Karpas-422 (cell line): ENCODE measurements at regions not wholly inside any gene's neighbourhood (a gene's known extent, or its start where the extent isn't known, plus 50 kb on each side); places are given as distances from the start of the nearest gene placed in this dataset.
A peak's percentile ranks its signal among the peaks of the same experiment; 100 is the strongest.
"Not testable (repeated sequence)": the region's sequence is repeated elsewhere in the genome, so short reads cannot be mapped to it uniquely, and the experiment has no call there.

Experiments used
- DNase-seq: peaks from one replicate; pipeline ENCODE4 v3.0.0-alpha.2; 2015
- H2AFZ ChIP-seq: fragments of 200-600 bp; sonication (generic); 2 replicates; pipeline ENCODE4 v1.6.1; 2014; ENCODE audit warnings: antibody characterized with exemption, low read length, mixed read lengths
- H3K27ac ChIP-seq: fragments of 200-600 bp; sonication (generic); 2 replicates; pipeline ENCODE4 v1.5.1; 2014; ENCODE audit warnings: mild to moderate bottlenecking, low read length, moderate library complexity
- H3K27me3 ChIP-seq: fragments of 200-600 bp; sonication (generic); 2 replicates; pipeline ENCODE4 v1.6.1; 2014; ENCODE audit warnings: low read length, mixed read lengths
- H3K36me3 ChIP-seq: fragments of 200-600 bp; sonication (generic); 2 replicates; pipeline ENCODE4 v1.6.1; 2014; ENCODE audit warnings: low read length, mixed read lengths; ENCODE audit not compliant: insufficient read depth
- H3K4me1 ChIP-seq: fragments of 200-600 bp; sonication (generic); 2 replicates; pipeline ENCODE4 v1.6.1; 2014; ENCODE audit warnings: mild to moderate bottlenecking, low read length, mixed read lengths
- H3K4me2 ChIP-seq: fragments of 200-600 bp; sonication (generic); 2 replicates; pipeline ENCODE4 v1.6.1; 2014; ENCODE audit warnings: low read length, low read depth, mild to moderate bottlenecking; ENCODE audit not compliant: poor library complexity, severe bottlenecking
- H3K4me3 ChIP-seq: fragments of 200-600 bp; sonication (generic); 2 replicates; pipeline ENCODE4 v1.5.1; 2014; ENCODE audit warnings: mild to moderate bottlenecking, antibody characterized with exemption, low read length, mixed read lengths
- H3K79me2 ChIP-seq: fragments of 200-600 bp; sonication (generic); 2 replicates; pipeline ENCODE4 v1.6.1; 2014; ENCODE audit warnings: mild to moderate bottlenecking, low read length, mixed read lengths
- H3K9ac ChIP-seq: fragments of 200-600 bp; sonication (generic); 2 replicates; pipeline ENCODE4 v1.6.0; 2014; ENCODE audit warnings: low read length
- H3K9me2 ChIP-seq: fragments of 200-600 bp; sonication (generic), shearing (Covaris generic); replicated peaks from 2 replicates; pipeline ENCODE4 v1.6.0; 2014; ENCODE audit warnings: mild to moderate bottlenecking, low read length, moderate library complexity; ENCODE audit not compliant: insufficient read depth
- H3K9me3 ChIP-seq: fragments of 300-700, 200-600 bp; sonication (generic); 2 replicates; pipeline ENCODE4 v1.6.1; 2014; ENCODE audit warnings: low read length, mixed read lengths
- H4K20me1 ChIP-seq: fragments of 200-600 bp; sonication (generic); 2 replicates; pipeline ENCODE4 v1.6.1; 2014; ENCODE audit warnings: mild to moderate bottlenecking, antibody characterized with exemption, low read length, low read depth; ENCODE audit not compliant: insufficient read depth

- not testable (repeated sequence) for H3K9me2 ChIP-seq, H2AFZ ChIP-seq, H3K9me3 ChIP-seq, H3K4me3 ChIP-seq, H3K27me3 ChIP-seq, H3K4me1 ChIP-seq, H4K20me1 ChIP-seq, H3K9ac ChIP-seq, H3K4me2 ChIP-seq, H3K27ac ChIP-seq, H3K36me3 ChIP-seq, H3K79me2 ChIP-seq
- peak; percentile 51 for DNase-seq
Observed at GRCh38 chr11:67859513-67860161, 144.3 kb downstream of the UNC93B1 start.

DNA sequence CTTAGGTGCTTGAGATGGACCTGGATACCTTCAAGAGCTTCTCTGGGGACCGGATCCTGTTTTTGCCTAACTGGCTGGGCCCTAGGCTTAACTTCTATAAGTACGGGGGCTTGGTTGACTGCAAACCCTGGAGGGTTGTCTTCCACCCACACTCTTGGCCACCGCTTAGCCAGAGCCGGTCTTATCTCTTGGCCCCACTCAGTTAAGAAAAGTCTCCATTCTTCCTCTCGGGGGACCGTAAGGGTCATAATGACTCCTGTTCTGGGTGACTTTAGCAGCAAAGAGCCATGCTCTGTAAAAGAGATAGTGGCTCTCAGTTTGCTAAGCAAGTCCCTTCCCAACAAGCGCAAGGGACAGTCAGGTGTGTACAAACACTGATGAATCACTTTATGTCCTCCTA is 153.2 kb downstream of the UNC93B1 start:
- not testable (repeated sequence) for DNase-seq, H3K4me2 ChIP-seq, H3K9me3 ChIP-seq, H2AFZ ChIP-seq, H3K9me2 ChIP-seq, H4K20me1 ChIP-seq, H3K4me1 ChIP-seq, H3K9ac ChIP-seq, H3K27me3 ChIP-seq, H3K27ac ChIP-seq, H3K4me3 ChIP-seq, H3K36me3 ChIP-seq, H3K79me2 ChIP-seq

GRCh38 chr11:67849766-67850165 is 154.1 kb downstream of the UNC93B1 start:
- not testable (repeated sequence) for H3K27me3 ChIP-seq, H3K4me2 ChIP-seq, H3K9ac ChIP-seq, H3K4me1 ChIP-seq, H2AFZ ChIP-seq, H3K4me3 ChIP-seq, H3K27ac ChIP-seq, DNase-seq, H4K20me1 ChIP-seq, H3K36me3 ChIP-seq, H3K79me2 ChIP-seq, H3K9me2 ChIP-seq, H3K9me3 ChIP-seq

DNA sequence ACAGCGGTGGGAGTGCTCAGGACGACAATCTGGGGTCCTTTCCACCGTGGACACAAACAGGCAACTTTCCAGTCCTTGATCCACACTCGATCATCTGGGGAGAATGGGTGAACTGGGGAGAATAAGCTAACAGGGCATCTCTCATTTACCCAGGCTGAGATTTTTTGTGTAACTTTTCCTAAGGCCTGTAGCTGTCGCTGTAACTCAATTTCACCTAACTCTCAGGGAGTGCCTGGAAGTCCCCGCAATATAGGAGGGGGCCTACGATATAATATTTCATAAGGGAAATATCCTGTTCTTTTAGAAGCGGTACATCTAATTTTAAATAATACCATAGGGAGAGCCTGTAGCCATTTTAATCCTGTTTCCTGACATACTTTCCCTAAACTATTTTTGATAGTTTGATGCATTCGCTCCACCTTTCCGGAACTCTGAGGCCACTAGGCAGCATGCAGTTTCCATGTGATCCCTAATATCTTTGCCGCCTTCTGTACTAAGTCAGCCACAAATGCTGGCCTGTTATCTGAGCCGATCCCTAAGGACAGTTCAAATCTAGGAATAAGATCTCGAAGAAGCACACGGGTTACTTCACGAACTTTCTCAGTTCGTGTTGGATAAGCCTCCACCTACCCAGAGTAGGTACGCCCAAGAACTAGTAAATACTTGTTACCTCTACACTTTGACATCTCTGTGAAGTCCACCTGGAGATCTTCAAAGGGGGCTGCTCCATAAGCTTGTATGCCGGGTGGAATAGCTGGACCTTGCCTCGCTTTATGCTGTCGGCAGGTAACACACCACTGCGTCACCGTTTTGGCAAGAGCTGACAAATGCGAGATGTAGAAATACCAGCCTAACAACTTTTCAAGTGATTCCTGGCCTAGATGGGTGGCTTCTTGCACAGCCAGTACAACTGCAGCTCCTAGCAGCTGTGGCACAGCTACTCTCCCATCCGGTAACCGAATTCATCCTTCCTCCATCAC is 155.7 kb downstream of the UNC93B1 start:
- H3K36me3 ChIP-seq, H4K20me1 ChIP-seq, H3K27ac ChIP-seq, H3K4me1 ChIP-seq, H3K9me3 ChIP-seq, H3K4me2 ChIP-seq, H3K9ac ChIP-seq, H3K9me2 ChIP-seq, H3K79me2 ChIP-seq, H2AFZ ChIP-seq, H3K4me3 ChIP-seq, H3K27me3 ChIP-seq: not testable (repeated sequence)
- DNase-seq, result peak; percentile 43

DNA sequence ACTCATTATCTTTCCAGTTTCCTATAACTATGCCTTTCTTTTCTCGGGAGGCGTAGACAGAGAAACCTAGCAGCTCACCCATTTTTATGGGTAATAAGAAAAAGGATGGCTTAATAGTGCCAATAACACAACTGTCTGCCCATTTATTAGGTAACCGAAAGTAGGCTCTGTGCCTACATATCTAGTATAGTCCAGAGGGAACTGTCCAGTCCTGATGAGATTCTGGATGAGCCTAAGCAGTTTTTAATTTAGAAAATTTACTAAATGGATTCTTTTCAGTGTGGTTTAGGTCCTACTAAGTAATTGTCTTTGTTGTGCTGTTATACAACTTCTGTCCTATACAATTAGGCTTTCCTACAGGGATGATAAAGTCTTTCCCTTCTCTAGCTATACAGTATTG is 157.6 kb downstream of the UNC93B1 start:
- H4K20me1 ChIP-seq, H3K9me3 ChIP-seq, H3K4me2 ChIP-seq, H3K79me2 ChIP-seq, H3K4me1 ChIP-seq, H3K9me2 ChIP-seq, H3K27ac ChIP-seq, DNase-seq, H2AFZ ChIP-seq, H3K36me3 ChIP-seq, H3K27me3 ChIP-seq, H3K9ac ChIP-seq, H3K4me3 ChIP-seq: not testable (repeated sequence)

DNA sequence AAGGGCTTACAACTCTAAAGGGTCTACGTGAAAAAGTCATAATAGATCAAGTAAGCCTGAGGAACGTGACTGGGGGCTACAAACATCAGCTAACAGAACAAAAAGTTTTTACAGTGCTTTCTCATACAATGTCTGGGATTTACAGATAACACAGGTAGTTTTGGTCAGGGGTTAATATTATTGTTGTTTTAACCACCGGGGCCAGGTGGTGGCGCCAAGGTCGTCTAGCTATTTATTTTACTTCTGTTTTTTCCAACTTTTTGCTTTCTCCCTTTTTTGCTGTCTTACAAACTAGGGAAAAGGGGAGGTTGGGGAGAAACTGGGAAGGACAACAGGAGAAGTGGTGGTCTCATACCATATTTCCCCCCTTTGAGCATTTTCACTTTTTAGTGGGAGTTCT is 158.6 kb downstream of the UNC93B1 start:
- DNase-seq, H3K79me2 ChIP-seq: not testable (repeated sequence)

GRCh38 chr11:67840599-67840998 is 163.3 kb downstream of the UNC93B1 start:
- not testable (repeated sequence) for H2AFZ ChIP-seq, H3K4me1 ChIP-seq, H3K4me3 ChIP-seq, H3K9ac ChIP-seq, H3K36me3 ChIP-seq, DNase-seq, H3K27ac ChIP-seq, H3K9me2 ChIP-seq, H3K4me2 ChIP-seq, H4K20me1 ChIP-seq, H3K9me3 ChIP-seq, H3K27me3 ChIP-seq, H3K79me2 ChIP-seq

More for the DNA sequence above, 158.6 kb downstream of the UNC93B1 start:
- not testable (repeated sequence) for H3K9me2 ChIP-seq, H4K20me1 ChIP-seq, H3K27me3 ChIP-seq, H3K27ac ChIP-seq, H3K9me3 ChIP-seq, H3K36me3 ChIP-seq, H3K9ac ChIP-seq, H2AFZ ChIP-seq, H3K4me3 ChIP-seq, H3K4me1 ChIP-seq, H3K4me2 ChIP-seq

DNA sequence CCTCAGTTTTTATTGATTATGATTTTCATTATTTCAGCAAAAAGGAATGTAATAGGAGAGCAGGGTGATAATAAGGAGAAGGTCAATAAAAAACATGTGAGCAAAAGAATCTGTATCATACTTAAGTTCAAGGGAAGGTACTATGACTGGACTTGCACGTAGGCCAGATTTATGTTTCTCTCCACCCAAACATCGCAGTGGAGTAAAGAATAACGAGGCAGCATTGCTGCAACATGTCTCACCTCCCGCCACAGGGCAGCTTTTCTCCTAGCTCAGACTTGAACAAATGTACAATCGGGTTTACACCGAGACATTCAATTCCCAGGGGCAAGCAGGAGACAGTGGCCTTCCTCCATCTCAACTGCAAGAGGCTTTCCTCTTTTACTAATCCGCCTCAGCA is 155.7 kb upstream of the ALDH3B2 start:
- H2AFZ ChIP-seq, H3K27me3 ChIP-seq, H3K27ac ChIP-seq, H3K9ac ChIP-seq, H3K4me3 ChIP-seq, DNase-seq, H3K9me2 ChIP-seq, H3K36me3 ChIP-seq, H3K9me3 ChIP-seq, H3K4me2 ChIP-seq, H3K79me2 ChIP-seq, H4K20me1 ChIP-seq: not testable (repeated sequence)
- peaks cover 15% of the 10 kb centered on the region for H3K4me1 ChIP-seq
